ENCODE measurements at regions not wholly inside any gene's neighbourhood (a gene's known extent, or its start where the extent isn't known, plus 50 kb on each side); places are given as distances from the start of the nearest gene placed in this dataset.

- no peak overlapping the region for H3K4me3 ChIP-seq (ENCODE audit: low read depth, low read length)
Measured at GRCh38 chr1:59244891-59245290, 52.0 kb upstream of the FGGY start.

More at GRCh38 chr1:59244891-59245290, 52.0 kb upstream of the FGGY start:
- no peak overlapping the region for H3K27ac ChIP-seq (ENCODE audit: low read depth, low read length)
- no peak overlapping the region for H4K91ac ChIP-seq (ENCODE audit: low read depth, low read length)
- no CpG with 5 or more reads among the region's 1 CpG for WGBS (ENCODE audit: extremely low coverage, insufficient coverage, insufficient read length)
- H3K36me3 ChIP-seq (ENCODE audit: control insufficient read depth in 1 of 2, insufficient read depth in 2 of 2, low read length in 2 of 2): no peaks in the 10 kb centered on the region
- H3K23ac ChIP-seq (ENCODE audit: low read length): no peak overlapping the region
- no peak overlapping the region for H2BK12ac ChIP-seq (ENCODE audit: low read length)
- H4K12ac ChIP-seq (ENCODE audit: low read depth, low read length): no peak overlapping the region
- no peak overlapping the region for H2BK120ac ChIP-seq (ENCODE audit: insufficient read depth, low read length, poor library complexity)
- H2AFZ ChIP-seq (ENCODE audit: insufficient read depth, low read length, poor library complexity): no peak overlapping the region
- no peaks in the 10 kb centered on the region for H3K79me2 ChIP-seq (ENCODE audit: control insufficient read depth, insufficient read depth, low read length, poor library complexity)
- no peak overlapping the region for H3K14ac ChIP-seq (ENCODE audit: low read length)
- H3K9me3 ChIP-seq (ENCODE audit: insufficient read depth, low read depth, low read length): peaks cover 3% of the 10 kb centered on the region
- no peak for DNase-seq
- H3K9ac ChIP-seq (ENCODE audit: low read length): no peak overlapping the region
- no peaks in the 10 kb centered on the region for H3K27me3 ChIP-seq (ENCODE audit: insufficient read depth, low read length)
- no peaks in the 10 kb centered on the region for H3K4me1 ChIP-seq (ENCODE audit: control insufficient read depth in 1 of 2, insufficient read depth in 2 of 2, low read length in 2 of 2)
- H3K18ac ChIP-seq (ENCODE audit: low read length): no peak overlapping the region
- no peak overlapping the region for H4K8ac ChIP-seq (ENCODE audit: low read depth, low read length)
- H3K4me2 ChIP-seq (ENCODE audit: low read length): no peak overlapping the region
- H2AK5ac ChIP-seq (ENCODE audit: low read length): no peak overlapping the region
- no peak overlapping the region for H3K4ac ChIP-seq (ENCODE audit: low read depth, low read length)
- H3K79me1 ChIP-seq (ENCODE audit: low read length): no peaks in the 10 kb centered on the region
- H2BK5ac ChIP-seq (ENCODE audit: low read depth, low read length, poor library complexity): no peak overlapping the region

All from trophoblast cell (in vitro differentiated cells and primary cell).